ENCODE measurements at regions not wholly inside any gene's neighbourhood (a gene's known extent, or its start where the extent isn't known, plus 50 kb on each side); places are given as distances from the start of the nearest gene placed in this dataset.

GRCh38 chr2:834233-834632, 116.4 kb upstream of the SNTG2 start:
- H3K4me1 Mint-ChIP-seq (ENCODE audit: low read depth) = peaks cover 3% of the 10 kb centered on the region
- no peak overlapping the region for H3K4me3 Mint-ChIP-seq
- H3K9me3 Mint-ChIP-seq = no peaks in the 10 kb centered on the region
- H3K27me3 Mint-ChIP-seq = peaks cover 30% of the 10 kb centered on the region
- H3K27ac Mint-ChIP-seq = no peak overlapping the region
- H3K36me3 Mint-ChIP-seq (ENCODE audit: low read depth) = no peaks in the 10 kb centered on the region

GRCh38 chr2:833180-833579, 117.5 kb upstream of the SNTG2 start:
- Mint-ChIP-seq H3K27me3 (peaks cover 21% of the 10 kb centered on the region), H3K9me3 (no peaks in the 10 kb centered on the region), H3K4me1 (ENCODE audit: low read depth) (peaks cover 3% of the 10 kb centered on the region), H3K27ac (no peak overlapping the region), H3K36me3 (ENCODE audit: low read depth) (no peaks in the 10 kb centered on the region), H3K4me3 (no peak overlapping the region)

GRCh38 chr2:832635-833034, 118.0 kb upstream of the SNTG2 start:
- H3K4me1 Mint-ChIP-seq (ENCODE audit: low read depth) = peaks cover 3% of the 10 kb centered on the region
- H3K9me3 Mint-ChIP-seq = no peaks in the 10 kb centered on the region
- peaks cover 16% of the 10 kb centered on the region for H3K27me3 Mint-ChIP-seq
- H3K27ac Mint-ChIP-seq = no peak overlapping the region
- H3K4me3 Mint-ChIP-seq = no peak overlapping the region
- no peaks in the 10 kb centered on the region for H3K36me3 Mint-ChIP-seq (ENCODE audit: low read depth)

GRCh38 chr2:831622-832021, 119.0 kb upstream of the SNTG2 start:
- Mint-ChIP-seq H3K4me1 (ENCODE audit: low read depth) (peaks cover 3% of the 10 kb centered on the region), H3K27me3 (peaks cover 15% of the 10 kb centered on the region), H3K36me3 (ENCODE audit: low read depth) (no peaks in the 10 kb centered on the region), H3K4me3 (no peak overlapping the region), H3K9me3 (no peaks in the 10 kb centered on the region), H3K27ac (no peak overlapping the region)

GRCh38 chr2:831225-831536, 119.5 kb upstream of the SNTG2 start:
- H3K4me3 Mint-ChIP-seq = no peak overlapping the region
- no peaks in the 10 kb centered on the region for H3K9me3 Mint-ChIP-seq
- H3K4me1 Mint-ChIP-seq (ENCODE audit: low read depth) = peaks cover 3% of the 10 kb centered on the region
- no peaks in the 10 kb centered on the region for H3K36me3 Mint-ChIP-seq (ENCODE audit: low read depth)
- H3K27me3 Mint-ChIP-seq = peaks cover 15% of the 10 kb centered on the region
- no peak overlapping the region for H3K27ac Mint-ChIP-seq

- H3K27me3 Mint-ChIP-seq = peaks cover 15% of the 10 kb centered on the region
- H3K36me3 Mint-ChIP-seq (ENCODE audit: low read depth) = no peaks in the 10 kb centered on the region
- peaks cover 3% of the 10 kb centered on the region for H3K4me1 Mint-ChIP-seq (ENCODE audit: low read depth)
- no peak overlapping the region for H3K4me3 Mint-ChIP-seq
- H3K9me3 Mint-ChIP-seq = no peaks in the 10 kb centered on the region
- no peak overlapping the region for H3K27ac Mint-ChIP-seq
Observed at GRCh38 chr2:830419-831224, 120.0 kb upstream of the SNTG2 start.

- Mint-ChIP-seq H3K4me1 (ENCODE audit: low read depth) (peaks cover 3% of the 10 kb centered on the region), H3K4me3 (no peak overlapping the region), H3K36me3 (ENCODE audit: low read depth) (no peaks in the 10 kb centered on the region), H3K27me3 (peaks cover 9% of the 10 kb centered on the region), H3K27ac (no peak overlapping the region), H3K9me3 (no peaks in the 10 kb centered on the region)
Observed at GRCh38 chr2:829047-829446, 121.6 kb upstream of the SNTG2 start.

- no peaks in the 10 kb centered on the region for H3K4me1 Mint-ChIP-seq (ENCODE audit: low read depth)
- H3K27ac Mint-ChIP-seq = no peak overlapping the region
- no peaks in the 10 kb centered on the region for H3K36me3 Mint-ChIP-seq (ENCODE audit: low read depth)
- H3K27me3 Mint-ChIP-seq = no peaks in the 10 kb centered on the region
- no peak overlapping the region for H3K4me3 Mint-ChIP-seq
- H3K9me3 Mint-ChIP-seq = no peaks in the 10 kb centered on the region
Observed at GRCh38 chr2:824954-825353, 125.7 kb upstream of the SNTG2 start.

GRCh38 chr2:824524-824923, 126.1 kb upstream of the SNTG2 start:
- H3K27me3 Mint-ChIP-seq = no peaks in the 10 kb centered on the region
- H3K9me3 Mint-ChIP-seq = no peaks in the 10 kb centered on the region
- no peaks in the 10 kb centered on the region for H3K36me3 Mint-ChIP-seq (ENCODE audit: low read depth)
- H3K4me3 Mint-ChIP-seq = no peak overlapping the region
- H3K27ac Mint-ChIP-seq = no peak overlapping the region
- no peaks in the 10 kb centered on the region for H3K4me1 Mint-ChIP-seq (ENCODE audit: low read depth)

GRCh38 chr2:821546-821945, 129.1 kb upstream of the SNTG2 start:
- no peak overlapping the region for H3K4me3 Mint-ChIP-seq
- H3K36me3 Mint-ChIP-seq (ENCODE audit: low read depth) = no peaks in the 10 kb centered on the region
- H3K9me3 Mint-ChIP-seq = no peaks in the 10 kb centered on the region

GRCh38 chr2:819601-820000, 131.0 kb upstream of the SNTG2 start:
- H3K36me3 Mint-ChIP-seq (ENCODE audit: low read depth) = no peaks in the 10 kb centered on the region
- H3K4me3 Mint-ChIP-seq = no peak overlapping the region
- H3K27me3 Mint-ChIP-seq = no peaks in the 10 kb centered on the region
- H3K27ac Mint-ChIP-seq = no peak overlapping the region
- no peaks in the 10 kb centered on the region for H3K4me1 Mint-ChIP-seq (ENCODE audit: low read depth)
- H3K9me3 Mint-ChIP-seq = no peaks in the 10 kb centered on the region

More at GRCh38 chr2:821546-821945, 129.1 kb upstream of the SNTG2 start:
- Mint-ChIP-seq H3K27me3 (no peaks in the 10 kb centered on the region), H3K4me1 (ENCODE audit: low read depth) (no peaks in the 10 kb centered on the region), H3K27ac (no peak overlapping the region)

- Mint-ChIP-seq H3K36me3 (ENCODE audit: low read depth) (no peaks in the 10 kb centered on the region), H3K4me1 (ENCODE audit: low read depth) (no peaks in the 10 kb centered on the region), H3K4me3 (no peak overlapping the region), H3K27me3 (no peaks in the 10 kb centered on the region), H3K9me3 (no peaks in the 10 kb centered on the region), H3K27ac (no peak overlapping the region)
Observed at GRCh38 chr2:819121-819520, 131.5 kb upstream of the SNTG2 start.

GRCh38 chr2:817336-818015, 133.2 kb upstream of the SNTG2 start:
- Mint-ChIP-seq H3K36me3 (ENCODE audit: low read depth) (no peaks in the 10 kb centered on the region), H3K27me3 (no peaks in the 10 kb centered on the region), H3K4me3 (no peak overlapping the region), H3K27ac (no peak overlapping the region), H3K4me1 (ENCODE audit: low read depth) (no peaks in the 10 kb centered on the region), H3K9me3 (no peaks in the 10 kb centered on the region)

GRCh38 chr2:816278-816677, 134.4 kb upstream of the SNTG2 start:
- Mint-ChIP-seq H3K27ac (no peak overlapping the region), H3K4me1 (ENCODE audit: low read depth) (no peaks in the 10 kb centered on the region), H3K36me3 (ENCODE audit: low read depth) (no peaks in the 10 kb centered on the region), H3K27me3 (no peaks in the 10 kb centered on the region), H3K4me3 (no peak overlapping the region), H3K9me3 (no peaks in the 10 kb centered on the region)

- H3K36me3 Mint-ChIP-seq (ENCODE audit: low read depth) = no peaks in the 10 kb centered on the region
- no peaks in the 10 kb centered on the region for H3K4me1 Mint-ChIP-seq (ENCODE audit: low read depth)
- H3K27me3 Mint-ChIP-seq = peaks cover 5% of the 10 kb centered on the region
- H3K27ac Mint-ChIP-seq = no peak overlapping the region
- H3K9me3 Mint-ChIP-seq = no peaks in the 10 kb centered on the region
- no peak overlapping the region for H3K4me3 Mint-ChIP-seq
Observed at GRCh38 chr2:810397-810796, 133.2 kb upstream of the TMEM18 start.

- Mint-ChIP-seq H3K9me3 (no peaks in the 10 kb centered on the region), H3K27ac (no peak overlapping the region)
Observed at GRCh38 chr2:807300-807699, 130.1 kb upstream of the TMEM18 start.

More at GRCh38 chr2:807300-807699, 130.1 kb upstream of the TMEM18 start:
- peaks cover 5% of the 10 kb centered on the region for H3K27me3 Mint-ChIP-seq
- H3K4me3 Mint-ChIP-seq = no peak overlapping the region
- no peaks in the 10 kb centered on the region for H3K36me3 Mint-ChIP-seq (ENCODE audit: low read depth)
- no peaks in the 10 kb centered on the region for H3K4me1 Mint-ChIP-seq (ENCODE audit: low read depth)

Measured in stimulated activated naive CD8-positive, alpha-beta T cell treated with anti-CD3 and anti-CD28 coated beads, Interleukin-15, Interleukin-2, amounts not matched to agents 100 ng/mL and 50 ng/mL, for 24 hours (primary cell).